Fibroblast of peridontal ligament (primary cell): ENCODE measurements at regions not wholly inside any gene's neighbourhood (a gene's known extent, or its start where the extent isn't known, plus 50 kb on each side); places are given as distances from the start of the nearest gene placed in this dataset.

Source experiments
- DNase-seq: peaks from one replicate; pipeline ENCODE4 v3.0.0-alpha.2; 2010; ENCODE audit errors: extremely low read depth

GRCh38 chr5:4929092-4929655, 211.0 kb upstream of the ADAMTS16 start:
- no peak for DNase-seq

DNA sequence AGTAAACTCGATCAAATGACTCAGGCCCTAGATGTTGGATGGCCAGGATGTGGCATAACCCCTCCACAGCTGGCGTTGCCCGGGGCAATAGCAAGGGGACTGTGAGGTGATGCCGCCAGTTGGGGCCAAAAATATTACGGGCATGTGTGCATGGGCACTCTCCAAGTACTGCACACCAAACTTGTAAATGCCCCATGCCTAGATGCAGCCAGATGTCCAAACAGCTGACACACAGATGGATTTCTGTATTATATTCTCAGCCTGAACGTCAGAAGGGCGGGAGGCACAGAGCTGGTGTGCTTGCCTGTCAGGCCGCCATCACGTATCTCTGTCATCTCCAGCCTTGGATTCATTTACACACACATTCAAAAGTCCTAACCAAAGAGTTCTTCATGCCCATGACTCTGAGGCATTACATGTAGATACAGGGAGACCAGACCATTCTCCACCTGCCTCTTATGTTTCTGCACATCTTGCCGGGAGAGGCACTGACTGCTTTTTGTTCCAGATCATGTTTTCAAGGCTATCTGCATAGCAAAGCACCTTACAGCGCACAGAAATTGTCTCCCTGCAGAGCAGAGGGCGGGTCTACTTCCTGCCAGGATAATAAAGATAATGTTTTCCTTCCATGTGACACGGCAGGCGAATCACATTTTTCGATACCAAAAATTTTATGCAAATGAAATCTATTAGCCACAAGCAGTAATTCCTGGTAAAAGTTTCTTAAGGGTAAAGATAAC, 200.9 kb upstream of the ADAMTS16 start:
- no peak for DNase-seq

DNA sequence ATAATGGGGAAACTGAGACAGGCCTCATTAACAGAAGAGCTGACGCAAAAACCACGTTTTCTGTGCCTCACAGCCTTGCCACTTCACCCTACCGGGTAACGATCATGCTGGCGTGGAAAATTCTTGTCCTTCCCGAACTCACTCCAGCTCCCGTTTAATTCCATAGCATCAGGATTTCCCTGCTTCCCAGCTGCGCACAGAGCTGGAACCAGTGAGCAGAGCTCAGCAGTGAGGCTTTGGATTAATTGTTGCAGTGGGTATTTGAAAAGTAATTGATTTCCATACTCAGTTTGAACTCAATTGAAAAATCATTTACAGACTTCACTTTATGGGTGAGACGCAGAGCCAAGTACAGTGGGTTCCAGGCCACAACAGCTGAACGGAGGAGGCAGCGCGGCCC, 199.0 kb upstream of the ADAMTS16 start:
- DNase-seq = no peak

GRCh38 chr5:4941957-4942830, 197.9 kb upstream of the ADAMTS16 start:
- DNase-seq = no peak

GRCh38 chr5:4942831-4943178, 197.3 kb upstream of the ADAMTS16 start:
- no peak for DNase-seq

- DNase-seq = no peak
Observed at GRCh38 chr5:4945296-4945695, 194.8 kb upstream of the ADAMTS16 start.

DNA sequence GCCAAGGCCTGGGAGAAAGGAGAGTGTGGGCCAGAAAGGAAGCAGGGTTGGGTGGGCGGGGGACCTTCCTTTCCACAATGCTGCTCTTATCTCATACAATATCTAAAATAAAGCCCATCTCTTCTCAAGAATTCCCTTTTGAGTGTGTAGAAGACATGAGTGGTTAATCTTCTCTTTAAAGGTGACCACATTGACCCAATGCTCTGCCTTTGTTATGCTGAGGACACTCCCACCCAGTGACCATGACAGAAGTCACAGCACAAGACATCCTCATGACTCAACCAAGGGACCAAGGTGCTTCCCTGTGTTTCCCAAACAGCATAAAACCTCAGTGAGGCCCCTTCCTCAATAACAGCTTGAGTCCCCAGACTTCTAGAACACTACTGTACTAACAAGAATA, 193.0 kb upstream of the ADAMTS16 start:
- no peak for DNase-seq

GRCh38 chr5:4947893-4948536, 192.1 kb upstream of the ADAMTS16 start:
- DNase-seq = no peak

- DNase-seq = no peak
Observed at GRCh38 chr5:4949108-4949507, 191.0 kb upstream of the ADAMTS16 start.

DNA sequence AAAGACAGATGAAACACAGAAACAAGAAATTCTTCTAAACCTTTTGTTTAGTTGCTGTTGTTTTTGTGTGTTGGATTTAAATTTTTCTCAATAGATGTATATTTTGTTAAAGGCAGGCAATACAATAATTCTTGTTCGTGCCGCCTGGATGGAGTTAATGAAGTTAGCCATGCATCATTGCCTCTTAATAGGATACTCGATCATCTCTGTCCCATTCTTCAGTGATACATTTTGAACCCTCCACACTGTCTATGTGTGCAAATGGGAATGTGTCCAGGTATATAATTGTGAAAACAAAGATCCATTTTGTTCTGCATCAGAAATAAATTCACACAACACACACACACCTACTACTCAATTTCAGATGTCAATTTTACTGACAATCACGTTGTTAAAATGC, 186.6 kb upstream of the ADAMTS16 start:
- no peak for DNase-seq

GRCh38 chr5:4954048-4954447, 186.1 kb upstream of the ADAMTS16 start:
- DNase-seq = no peak

GRCh38 chr5:4963265-4963664, 176.9 kb upstream of the ADAMTS16 start:
- DNase-seq = no peak

- no peak for DNase-seq
Observed at GRCh38 chr5:4969351-4969750, 170.8 kb upstream of the ADAMTS16 start.

- no peak for DNase-seq
Observed at GRCh38 chr5:4970171-4970570, 170.0 kb upstream of the ADAMTS16 start.

GRCh38 chr5:4976902-4977301, 163.2 kb upstream of the ADAMTS16 start:
- DNase-seq = no peak

- DNase-seq = no peak
Observed at GRCh38 chr5:4977416-4978110, 162.6 kb upstream of the ADAMTS16 start.

DNA sequence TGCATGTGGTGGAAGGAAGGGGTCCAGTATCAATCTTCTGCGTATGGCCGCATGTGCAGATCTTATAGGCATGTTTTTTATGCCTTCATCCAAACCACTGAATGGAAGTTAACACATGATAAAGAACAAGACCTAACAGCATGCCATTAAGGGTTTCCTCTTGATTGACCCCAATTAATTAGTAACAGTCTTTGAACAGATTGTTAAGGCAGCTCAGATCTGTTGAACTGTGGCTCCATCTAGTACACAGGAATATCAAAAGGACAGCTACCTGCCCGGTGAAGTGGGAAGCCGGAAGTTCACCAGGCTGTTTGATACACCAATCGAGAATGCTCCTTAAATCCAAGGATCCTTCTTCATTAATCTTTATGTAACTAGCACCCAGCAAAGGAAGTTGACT, 159.9 kb upstream of the ADAMTS16 start:
- no peak for DNase-seq

DNA sequence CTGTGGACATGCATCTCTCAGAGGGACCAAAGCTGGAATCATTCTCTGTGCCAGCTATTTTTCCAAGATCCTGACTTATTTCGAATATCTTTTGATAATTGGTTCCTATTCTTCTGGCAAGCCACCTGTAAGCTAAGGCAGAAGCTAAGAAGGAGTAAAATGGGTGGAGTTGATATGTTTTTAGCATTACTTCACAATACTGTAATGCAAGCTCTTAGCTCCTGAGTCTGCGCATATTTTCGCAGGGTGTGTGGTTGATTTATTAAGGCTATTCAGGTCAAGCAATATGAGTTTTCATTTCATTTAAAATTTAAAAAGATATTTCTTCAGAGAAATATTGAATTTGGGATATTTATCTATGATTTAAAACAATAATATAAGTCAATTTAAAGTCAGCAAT, 158.5 kb upstream of the ADAMTS16 start:
- DNase-seq = no peak

- no peak for DNase-seq
Observed at GRCh38 chr5:4983701-4984100, 156.4 kb upstream of the ADAMTS16 start.

GRCh38 chr5:4984461-4984860, 155.7 kb upstream of the ADAMTS16 start:
- no peak for DNase-seq

DNA sequence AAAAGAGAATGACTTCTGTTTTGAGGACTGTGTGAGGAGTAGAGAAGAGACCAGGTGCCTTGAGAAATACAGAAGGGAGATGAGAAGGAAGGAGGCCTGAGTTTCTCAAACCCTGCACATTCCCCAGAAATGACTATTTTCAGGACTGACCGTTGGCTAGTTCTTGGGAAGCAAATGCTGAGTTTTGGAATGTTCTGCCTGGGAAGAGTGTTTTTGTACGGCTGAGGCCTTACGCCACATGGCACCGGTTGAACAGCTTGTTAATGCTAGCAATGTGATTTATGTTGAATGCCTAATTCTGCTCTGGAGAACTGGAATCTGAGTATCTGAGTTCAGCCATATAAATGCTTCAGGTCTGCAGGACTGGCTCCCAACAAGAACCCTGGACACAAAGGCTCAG, 152.7 kb upstream of the ADAMTS16 start:
- DNase-seq = no peak

DNA sequence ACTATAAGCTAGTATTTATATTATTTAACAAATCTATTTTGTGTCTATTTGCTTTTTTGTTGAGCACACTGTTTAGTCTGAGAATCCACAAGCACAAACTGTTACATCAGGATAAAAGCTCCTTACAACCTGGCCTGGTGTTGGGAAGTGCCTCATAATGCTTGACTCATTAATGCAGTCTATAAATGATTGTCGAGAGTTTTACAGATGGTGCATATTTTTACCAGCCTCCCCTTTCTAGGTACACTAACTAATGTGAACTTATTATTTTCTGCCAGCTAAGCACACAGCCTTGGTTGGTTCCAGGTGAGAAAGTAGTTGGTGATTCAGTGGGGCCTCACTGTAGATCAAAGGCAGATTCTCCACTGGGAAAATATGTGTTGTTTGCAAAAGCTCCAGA, 151.0 kb upstream of the ADAMTS16 start:
- DNase-seq = no peak
